Ureter (tissue), 1 donor: ENCODE measurements at regions not wholly inside any gene's neighbourhood (a gene's known extent, or its start where the extent isn't known, plus 50 kb on each side); places are given as distances from the start of the nearest gene placed in this dataset.

Experiments
- DNase-seq: peaks from one replicate; pipeline ENCODE4 v3.0.0-alpha.2; 2020; ENCODE audit warnings: low spot score
- donor health status: DM: yes; HTN: yes; CAD: no.

- DNase-seq, result no peak
Observed at GRCh38 chr11:105232021-105232420, 92.5 kb upstream of the CARD18 start.

DNA sequence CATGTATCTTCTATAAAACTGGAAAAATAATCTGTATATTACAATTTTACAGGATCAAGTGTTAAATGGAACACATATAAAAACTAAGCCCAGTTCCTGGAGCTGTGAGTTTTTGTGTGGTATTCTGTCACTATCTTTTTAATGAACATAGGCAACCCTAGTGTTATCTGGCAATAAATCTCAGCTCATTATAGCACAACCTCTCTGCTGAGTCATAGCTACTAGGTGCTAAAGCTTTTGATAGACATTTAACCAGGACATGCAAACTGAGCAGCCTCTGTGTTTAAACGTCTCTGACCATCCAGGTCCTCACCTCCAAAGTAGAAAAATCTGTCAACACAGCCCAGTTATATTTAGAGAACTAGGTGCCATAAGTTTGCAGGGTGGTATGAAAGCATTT is 91.0 kb upstream of the CARD18 start:
- no peak for DNase-seq

- no peak for DNase-seq
Observed at GRCh38 chr11:105229761-105230160, 90.2 kb upstream of the CARD18 start.

GRCh38 chr11:105229257-105229656 is 89.7 kb upstream of the CARD18 start:
- no peak for DNase-seq

- no peak for DNase-seq
Observed at GRCh38 chr11:105227363-105227762, 87.8 kb upstream of the CARD18 start.

- no peak for DNase-seq
Observed at GRCh38 chr11:105226766-105227165, 87.2 kb upstream of the CARD18 start.

DNA sequence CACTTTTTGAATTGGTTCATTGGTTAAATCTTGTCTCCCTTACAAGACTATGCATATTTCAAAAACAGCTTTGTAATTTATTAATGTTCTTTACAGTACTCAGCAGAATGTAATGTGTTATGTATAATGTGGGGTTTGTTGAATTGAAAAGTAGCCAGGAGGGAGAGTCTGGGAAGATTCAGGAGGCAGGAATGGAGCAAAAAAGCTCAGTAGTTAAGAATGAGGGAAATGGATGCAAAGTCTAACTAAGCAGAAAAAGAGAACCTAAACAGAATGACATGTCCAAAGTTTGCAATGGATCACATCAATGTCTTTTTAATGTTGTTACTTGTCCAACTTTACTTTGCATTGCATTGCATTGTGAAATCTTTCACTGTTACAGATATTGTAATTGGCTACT is 86.5 kb upstream of the CARD18 start:
- DNase-seq, result no peak

DNA sequence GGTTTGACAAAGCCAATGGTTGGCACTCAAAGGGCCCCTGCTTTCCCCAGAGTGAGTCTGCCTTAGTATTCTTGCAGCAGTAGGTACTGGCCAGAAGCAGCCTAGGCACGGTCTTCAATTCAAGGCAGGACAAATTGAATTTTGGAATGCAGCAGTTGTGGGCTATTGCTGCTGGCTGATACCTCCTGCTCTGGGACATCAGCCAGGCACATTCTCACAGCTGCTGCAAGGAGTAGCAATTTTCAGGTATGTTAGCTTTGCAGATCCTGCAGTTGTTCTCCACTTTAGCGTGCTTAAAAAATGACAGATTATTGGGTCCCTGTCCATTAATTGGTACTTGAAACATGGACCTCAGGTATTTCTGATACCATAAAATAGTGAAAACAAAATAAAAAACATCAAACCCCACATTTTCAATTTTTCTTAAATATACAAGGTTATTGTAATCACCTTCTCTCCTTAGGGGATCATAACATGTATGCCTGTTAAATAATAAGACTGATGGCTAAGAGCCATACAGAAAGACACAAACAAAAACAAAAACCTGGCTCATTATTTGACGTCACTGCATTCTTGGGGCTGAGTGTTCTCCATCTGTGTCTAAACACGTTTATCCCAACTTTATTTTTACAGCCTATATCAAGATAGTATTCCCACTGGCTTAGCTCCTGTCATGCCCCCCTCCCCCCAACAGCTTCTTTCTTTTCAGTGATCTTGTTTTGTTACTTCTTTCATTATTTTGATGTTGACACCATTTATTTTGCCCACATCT is 85.1 kb upstream of the CARD18 start:
- DNase-seq, result no peak

DNA sequence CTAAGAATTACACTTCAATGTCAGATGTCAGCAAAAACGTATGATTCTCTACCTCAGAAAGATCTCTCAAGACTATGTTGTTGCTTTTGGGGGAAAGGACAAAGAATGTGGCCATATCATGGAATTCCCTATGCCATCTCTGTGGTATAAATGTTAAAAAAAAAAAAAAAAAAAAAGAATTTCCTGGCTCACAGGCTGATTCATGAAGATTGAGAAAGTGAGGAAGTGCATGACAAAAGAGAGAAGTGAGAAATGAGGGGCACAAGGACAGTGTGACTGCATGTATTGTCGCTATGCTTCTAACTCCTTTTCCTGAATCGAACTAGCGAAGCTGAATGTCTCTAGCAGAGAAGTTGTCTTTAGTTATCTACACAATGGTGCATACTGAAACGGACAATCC is 80.6 kb upstream of the CARD18 start:
- DNase-seq, result no peak

- DNase-seq, result no peak
Observed at GRCh38 chr11:105219670-105220069, 80.1 kb upstream of the CARD18 start.

- DNase-seq, result no peak
Observed at GRCh38 chr11:105219269-105219668, 79.7 kb upstream of the CARD18 start.

- no peak for DNase-seq
Observed at GRCh38 chr11:105215528-105215927, 76.0 kb upstream of the CARD18 start.

DNA sequence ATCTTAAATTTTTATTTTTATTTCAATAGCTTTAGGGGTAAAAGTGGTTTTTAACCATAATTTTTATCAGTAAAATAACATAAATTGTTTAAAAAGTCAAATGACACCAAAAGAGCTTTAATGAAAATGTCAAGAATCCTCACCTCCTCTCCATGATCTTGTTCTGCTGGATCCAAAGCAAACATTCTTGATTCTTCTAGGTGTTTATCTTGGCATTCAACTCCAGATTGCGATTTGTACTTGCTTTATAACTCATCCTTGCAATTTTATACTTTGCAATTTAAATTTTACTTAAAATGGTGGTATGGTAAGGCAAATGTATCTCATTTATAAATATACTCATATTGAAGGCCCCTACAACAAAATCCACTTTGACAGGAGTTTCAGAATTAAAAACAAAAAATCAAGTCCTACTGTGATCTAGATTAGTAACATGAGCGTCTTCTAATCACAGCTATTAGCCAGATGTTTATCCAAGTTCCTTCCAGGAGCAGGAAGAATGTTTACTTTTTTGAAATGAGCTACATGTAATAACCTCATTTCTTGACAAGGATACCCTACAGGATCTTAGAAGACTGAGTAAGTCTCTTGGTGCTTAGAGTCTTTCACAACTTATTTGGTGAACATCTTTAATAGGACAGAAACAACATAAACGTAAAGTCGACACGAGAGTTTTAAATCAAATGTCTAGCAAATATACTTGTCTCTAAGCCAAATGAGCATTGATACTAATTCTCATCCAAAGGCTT is 72.4 kb upstream of the CARD18 start:
- DNase-seq, result no peak

DNA sequence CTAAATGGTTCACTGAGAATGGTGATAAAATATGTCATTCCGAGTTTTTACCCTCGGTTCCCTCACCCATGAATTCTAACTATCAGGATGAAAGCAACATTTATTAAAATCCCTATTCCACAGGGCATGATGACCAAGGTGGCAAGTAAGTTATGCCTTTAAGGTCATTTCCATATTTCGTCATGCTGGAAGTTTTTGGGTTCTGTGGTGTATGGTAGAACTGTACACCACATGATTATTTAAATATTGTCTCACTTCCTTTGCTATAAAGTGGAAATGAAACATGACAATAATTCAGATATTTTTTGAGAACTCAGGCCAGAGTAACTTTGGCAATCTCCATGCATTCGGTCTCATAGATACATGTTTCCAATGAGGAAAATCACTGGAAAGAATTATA is 68.5 kb upstream of the CARD18 start:
- no peak for DNase-seq

DNA sequence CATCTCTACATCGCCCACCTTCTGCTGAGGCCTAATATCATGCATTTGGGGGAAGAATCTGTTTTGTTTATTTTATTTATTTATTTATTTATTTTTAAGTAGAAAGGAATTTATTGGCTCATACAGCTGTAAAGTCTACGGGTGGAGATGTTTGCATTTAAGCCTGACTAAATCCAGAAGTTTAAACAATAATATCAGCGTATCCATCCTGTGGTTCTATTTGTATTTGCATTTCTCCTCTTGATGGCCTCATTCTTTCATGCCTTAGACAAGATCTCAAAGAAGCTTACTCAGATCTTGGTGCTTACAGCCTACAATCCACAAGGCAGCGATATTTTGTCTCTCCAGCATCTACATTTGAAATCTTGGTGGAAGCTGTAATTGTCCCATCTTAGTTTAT is 67.1 kb upstream of the CARD18 start:
- no peak for DNase-seq

DNA sequence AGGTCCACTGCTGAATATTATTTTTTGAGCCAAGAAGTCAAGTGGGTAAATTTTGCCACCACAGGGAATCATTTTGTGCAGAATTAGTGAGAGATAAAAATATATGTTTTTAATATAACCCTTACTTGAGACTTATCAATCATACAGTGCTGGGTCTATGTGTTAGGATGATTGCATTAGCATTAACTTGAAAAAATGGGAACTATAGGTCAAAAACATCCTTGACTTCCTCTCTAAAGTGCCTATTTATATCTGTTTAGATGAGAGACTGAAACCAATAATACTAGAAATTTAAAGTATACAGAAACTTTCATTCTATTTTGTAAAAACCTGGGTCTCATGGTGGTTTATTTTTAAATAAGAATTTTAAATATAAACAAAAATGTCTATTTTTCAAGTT is 65.1 kb upstream of the CARD18 start:
- no peak for DNase-seq

DNA sequence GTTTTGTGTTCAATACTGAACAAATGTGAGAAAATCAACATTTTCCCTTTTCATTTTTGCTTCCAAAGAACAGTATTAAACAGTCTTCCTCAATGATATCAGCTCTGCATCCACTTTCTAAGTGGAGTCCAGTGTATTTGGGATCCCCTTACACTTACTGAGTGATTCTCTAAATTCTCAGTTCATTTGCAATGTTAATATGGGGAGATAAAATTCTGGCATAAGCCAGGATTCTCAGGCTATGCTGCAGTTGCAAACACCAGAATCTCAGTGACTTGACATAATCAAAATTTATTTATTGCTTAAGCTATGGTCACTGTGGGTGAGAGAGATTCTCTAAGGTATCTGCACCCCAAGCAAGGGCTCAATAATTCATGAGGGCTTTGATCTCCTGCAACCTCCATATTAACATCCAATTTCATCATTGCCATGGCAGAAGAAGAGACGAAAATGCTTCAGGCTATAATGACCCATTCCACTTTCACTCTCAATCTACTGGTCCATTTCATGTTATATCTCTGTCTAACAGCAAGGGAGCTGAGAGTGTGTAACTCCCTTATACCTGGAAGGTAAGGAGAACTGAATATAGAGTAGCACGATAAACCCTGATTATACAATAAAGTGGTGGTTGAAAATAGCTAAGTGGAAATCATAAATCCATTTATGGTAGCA is 64.1 kb upstream of the CARD18 start:
- no peak for DNase-seq

- no peak for DNase-seq
Observed at GRCh38 chr11:105202844-105203548, 63.4 kb upstream of the CARD18 start.

DNA sequence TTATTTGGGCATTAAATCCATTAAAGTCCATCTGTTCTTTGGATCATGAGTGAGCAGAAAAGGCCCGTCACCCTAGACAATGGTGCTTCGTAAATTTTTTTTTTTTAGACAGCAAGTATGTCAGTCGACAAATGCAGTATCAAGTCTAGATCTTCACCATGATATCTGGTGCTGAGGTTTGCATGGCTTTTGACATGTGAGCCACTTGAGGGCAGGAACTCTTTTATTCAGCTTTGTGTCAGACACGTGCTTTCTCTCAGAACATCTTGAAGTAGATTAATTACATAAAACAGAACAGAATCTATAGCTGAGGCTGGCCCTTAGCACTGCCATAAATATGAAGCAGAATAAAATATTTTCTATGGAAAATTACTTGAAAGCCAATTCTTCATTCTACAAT is 62.9 kb upstream of the CARD18 start:
- no peak for DNase-seq

DNA sequence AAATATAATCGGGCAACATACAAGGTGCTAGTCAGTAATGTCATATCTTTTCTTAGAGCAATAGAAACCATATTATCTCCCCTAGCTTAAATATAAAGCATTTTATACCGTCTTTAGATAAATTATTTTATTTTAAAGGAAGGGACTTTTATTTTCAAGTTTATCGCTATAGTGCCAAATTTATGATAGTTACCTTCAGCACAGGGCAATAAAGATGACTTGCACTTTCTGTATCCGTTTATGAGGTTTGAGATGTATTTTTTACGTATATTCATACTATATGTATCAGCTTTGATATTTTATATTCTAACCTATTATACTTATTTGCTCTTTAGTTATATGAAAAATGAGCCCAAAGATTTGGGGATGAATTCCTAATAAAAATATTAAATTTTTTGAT is 61.6 kb upstream of the CARD18 start:
- DNase-seq, result no peak

DNA sequence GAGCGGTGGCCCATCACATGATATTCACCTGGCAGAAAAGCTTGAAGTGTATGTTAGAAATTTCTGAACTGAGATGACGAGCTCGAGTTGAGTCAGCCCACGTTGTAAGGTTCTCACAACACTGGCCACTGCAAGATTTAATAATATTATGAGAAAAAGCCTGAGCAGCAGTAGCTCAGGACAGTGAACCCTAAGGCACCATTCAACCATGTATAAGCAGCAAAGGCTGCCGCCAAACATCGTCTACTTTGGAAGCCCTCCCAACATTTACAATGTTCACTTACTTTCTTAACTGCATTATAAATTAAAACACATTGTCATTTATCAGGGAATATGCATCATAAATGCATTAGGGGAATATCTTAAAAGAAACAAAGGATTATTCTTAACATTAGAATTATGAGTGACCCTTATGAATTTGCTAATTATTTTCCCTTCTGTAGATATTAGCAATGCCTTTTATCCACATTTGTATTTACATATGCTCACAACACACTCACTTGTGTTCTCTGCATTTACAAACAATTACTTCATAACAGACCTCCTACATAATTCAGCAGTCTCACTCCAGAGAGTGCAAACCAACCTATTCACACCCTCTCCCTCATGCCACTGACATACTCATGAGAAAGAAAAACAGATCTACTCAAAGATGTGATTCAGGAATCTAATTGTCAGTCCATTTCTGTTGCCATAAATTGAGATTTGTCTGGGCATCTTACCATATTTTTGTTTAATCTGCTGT is 57.7 kb upstream of the CARD18 start:
- DNase-seq, result no peak

- DNase-seq, result no peak
Observed at GRCh38 chr11:105193260-105193659, 53.7 kb upstream of the CARD18 start.
